ENCODE measurements at regions not wholly inside any gene's neighbourhood (a gene's known extent, or its start where the extent isn't known, plus 50 kb on each side); places are given as distances from the start of the nearest gene placed in this dataset.

- TF ChIP-seq CTCF (IDR thresholded peaks at IDR 0.05; ENCODE audit: low read depth, low read length), result no peak
- no peak overlapping the region for H3K4me3 ChIP-seq (ENCODE audit: low read depth, low read length)
Measured at GRCh38 chrX:109934434-109934833, 68.5 kb upstream of the TMEM164 start.

GRCh38 chrX:109934935-109935334 lies 68.0 kb upstream of the TMEM164 start:
- H3K4me3 ChIP-seq (ENCODE audit: low read depth, low read length), result no peak overlapping the region
- TF ChIP-seq CTCF (IDR thresholded peaks at IDR 0.05; ENCODE audit: low read depth, low read length), result no peak

DNA sequence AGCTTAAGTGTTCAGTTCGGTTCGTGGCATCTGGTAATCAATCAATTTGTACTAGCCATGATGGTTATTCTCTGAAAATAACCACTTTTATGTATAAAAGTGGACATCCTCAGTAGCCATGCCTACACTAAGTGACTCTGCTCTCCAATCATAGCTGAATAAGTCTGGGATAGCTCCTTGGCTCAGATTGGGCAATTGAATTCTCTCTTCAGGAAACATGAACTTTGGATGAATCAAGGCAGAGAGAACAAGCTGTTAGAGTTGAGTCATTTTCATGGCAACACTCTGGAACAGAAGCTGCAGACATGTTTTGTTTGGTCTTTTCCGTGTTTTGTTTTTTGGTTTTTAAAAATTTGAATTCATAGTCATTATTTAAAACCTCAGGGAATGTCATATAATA lies 66.8 kb upstream of the TMEM164 start:
- no peak for TF ChIP-seq CTCF (IDR thresholded peaks at IDR 0.05; ENCODE audit: low read depth, low read length)
- no peak overlapping the region for H3K4me3 ChIP-seq (ENCODE audit: low read depth, low read length)

DNA sequence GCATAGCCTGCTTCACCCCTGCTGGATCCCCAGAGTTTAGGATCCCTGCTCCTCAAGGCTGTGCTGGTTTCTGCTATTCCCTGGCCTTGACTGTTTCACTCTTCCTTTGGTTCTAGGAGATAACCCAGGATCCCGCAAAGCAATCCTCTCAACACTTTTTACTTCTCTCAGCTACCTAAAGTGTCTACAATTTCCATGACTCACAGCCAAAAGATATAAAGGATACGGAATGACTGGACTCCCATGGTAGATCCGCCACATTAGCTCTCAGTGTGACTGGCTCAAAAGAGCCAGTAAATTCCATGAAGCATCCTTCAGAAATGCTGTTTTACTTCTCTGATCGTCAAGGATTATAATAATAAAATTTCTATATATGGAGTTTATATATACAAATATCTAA lies 66.3 kb upstream of the TMEM164 start:
- no peak for TF ChIP-seq CTCF (IDR thresholded peaks at IDR 0.05; ENCODE audit: low read depth, low read length)
- no peak overlapping the region for H3K4me3 ChIP-seq (ENCODE audit: low read depth, low read length)

- no peak overlapping the region for H3K4me3 ChIP-seq (ENCODE audit: low read depth, low read length)
- no peak for TF ChIP-seq CTCF (IDR thresholded peaks at IDR 0.05; ENCODE audit: low read depth, low read length)
Measured at GRCh38 chrX:109939498-109939897, 63.4 kb upstream of the TMEM164 start.

DNA sequence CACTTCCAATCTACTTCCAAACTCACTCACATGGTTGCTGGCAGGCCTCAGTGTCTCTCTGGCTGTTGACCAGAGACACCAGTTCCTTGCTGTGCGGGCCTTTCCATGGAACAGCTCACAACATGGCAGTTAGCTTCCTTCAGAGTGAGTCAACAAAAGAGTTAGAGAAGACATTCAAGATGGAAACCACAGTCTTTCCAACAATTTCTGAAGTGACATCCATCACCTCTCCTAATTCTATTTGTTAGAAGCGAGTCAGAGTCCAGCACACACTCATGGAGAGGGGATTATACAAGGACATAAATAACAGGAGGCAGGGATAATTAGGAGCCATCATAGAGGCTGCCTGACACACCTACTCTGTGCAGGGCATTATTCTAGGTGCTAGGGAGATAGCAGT lies 62.5 kb upstream of the TMEM164 start:
- TF ChIP-seq CTCF (IDR thresholded peaks at IDR 0.05; ENCODE audit: low read depth, low read length), result no peak

DNA sequence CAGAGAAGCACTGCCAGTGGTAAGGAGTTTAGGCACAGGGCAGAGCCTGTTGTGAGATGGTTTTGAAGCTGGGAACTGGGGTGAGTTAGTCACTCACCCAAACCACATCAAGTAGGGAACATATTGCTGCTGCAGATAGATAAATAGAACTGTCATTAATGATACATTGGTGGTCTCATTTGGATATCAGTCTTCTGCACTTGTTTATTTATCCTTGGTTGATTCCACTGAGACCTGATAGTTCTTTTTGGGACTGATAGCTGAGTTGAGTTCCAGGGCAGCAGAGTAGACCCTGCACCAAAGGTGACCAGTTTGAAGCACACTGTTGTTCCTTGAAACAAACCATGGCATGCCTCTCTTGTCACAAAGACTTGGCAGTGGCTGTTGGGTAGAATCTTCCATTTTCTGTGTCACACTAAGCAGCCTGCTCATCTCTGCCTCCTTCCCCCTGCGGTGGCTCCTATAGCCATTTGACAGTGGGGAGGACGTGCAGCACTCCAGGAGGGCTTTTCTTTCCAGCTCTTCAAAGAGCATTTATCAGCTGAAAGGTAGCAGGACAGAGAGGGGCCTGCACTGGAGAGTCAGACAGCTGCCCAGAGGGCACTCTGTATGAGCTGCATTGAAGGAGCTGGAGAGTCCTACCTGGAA lies 59.7 kb upstream of the TMEM164 start:
- no peak overlapping the region for H3K4me3 ChIP-seq (ENCODE audit: low read depth, low read length)
- TF ChIP-seq CTCF (IDR thresholded peaks at IDR 0.05; ENCODE audit: low read depth, low read length), result no peak

More for the DNA sequence above, 62.5 kb upstream of the TMEM164 start:
- no peak overlapping the region for H3K4me3 ChIP-seq (ENCODE audit: low read depth, low read length)
